WTC11 (cell line): ENCODE measurements at regions not wholly inside any gene's neighbourhood (a gene's known extent, or its start where the extent isn't known, plus 50 kb on each side); places are given as distances from the start of the nearest gene placed in this dataset.

ENCODE experiments used
- NR1H2 ChIP-seq: sonication (generic); formaldehyde crosslinking; IDR thresholded peaks from 2 replicates; pipeline ENCODE4 v1.9.0; 2021; ENCODE audit warnings: mild to moderate bottlenecking, moderate library complexity, missing genetic modification reagents
- NR2C2 ChIP-seq: sonication (generic); formaldehyde crosslinking; IDR thresholded peaks from 2 replicates; pipeline ENCODE4 v1.8.0; 2022; ENCODE audit warnings: mild to moderate bottlenecking, missing genetic modification reagents
- SMAD3 ChIP-seq: sonication (generic); formaldehyde crosslinking; IDR thresholded peaks from 2 replicates; pipeline ENCODE4 v1.8.0; 2022; ENCODE audit warnings: missing genetic modification reagents, mild to moderate bottlenecking, borderline replicate concordance
- SP1 ChIP-seq: sonication (generic); formaldehyde crosslinking; conservative IDR thresholded peaks from 2 replicates; pipeline ENCODE4 v1.8.1; 2022; ENCODE audit warnings: missing genetic modification reagents
- USF2 ChIP-seq: sonication (generic); formaldehyde crosslinking; IDR thresholded peaks from 2 replicates; pipeline ENCODE4 v1.8.1; 2023; ENCODE audit warnings: mild to moderate bottlenecking, missing genetic modification reagents, moderate library complexity
- ZNF138 ChIP-seq: sonication (generic); formaldehyde crosslinking; conservative IDR thresholded peaks from 2 replicates; pipeline ENCODE4 v1.8.1; 2022; ENCODE audit warnings: mild to moderate bottlenecking, moderate library complexity, missing genetic modification reagents
- ZNF232 ChIP-seq: sonication (generic); formaldehyde crosslinking; IDR thresholded peaks from 2 replicates; pipeline ENCODE4 v1.8.0; 2022; ENCODE audit warnings: mild to moderate bottlenecking, missing genetic modification reagents
- TF ChIP-seq, protein P1 (sequence below): sonication (generic); formaldehyde crosslinking; IDR thresholded peaks from 2 replicates; pipeline ENCODE4 v1.8.1; 2023; ENCODE audit warnings: mild to moderate bottlenecking, missing genetic modification reagents, moderate library complexity
- TF ChIP-seq, protein P2 (sequence below): sonication (generic); formaldehyde crosslinking; IDR thresholded peaks from 2 replicates; pipeline ENCODE4 v1.8.1; 2023; ENCODE audit warnings: mild to moderate bottlenecking, missing genetic modification reagents
- TF ChIP-seq, protein P3 (sequence below): fragments of 200-600 bp; IDR thresholded peaks from 2 replicates; pipeline ENCODE4 v1.8.0; 2022; ENCODE audit warnings: antibody characterized with exemption

DNA sequence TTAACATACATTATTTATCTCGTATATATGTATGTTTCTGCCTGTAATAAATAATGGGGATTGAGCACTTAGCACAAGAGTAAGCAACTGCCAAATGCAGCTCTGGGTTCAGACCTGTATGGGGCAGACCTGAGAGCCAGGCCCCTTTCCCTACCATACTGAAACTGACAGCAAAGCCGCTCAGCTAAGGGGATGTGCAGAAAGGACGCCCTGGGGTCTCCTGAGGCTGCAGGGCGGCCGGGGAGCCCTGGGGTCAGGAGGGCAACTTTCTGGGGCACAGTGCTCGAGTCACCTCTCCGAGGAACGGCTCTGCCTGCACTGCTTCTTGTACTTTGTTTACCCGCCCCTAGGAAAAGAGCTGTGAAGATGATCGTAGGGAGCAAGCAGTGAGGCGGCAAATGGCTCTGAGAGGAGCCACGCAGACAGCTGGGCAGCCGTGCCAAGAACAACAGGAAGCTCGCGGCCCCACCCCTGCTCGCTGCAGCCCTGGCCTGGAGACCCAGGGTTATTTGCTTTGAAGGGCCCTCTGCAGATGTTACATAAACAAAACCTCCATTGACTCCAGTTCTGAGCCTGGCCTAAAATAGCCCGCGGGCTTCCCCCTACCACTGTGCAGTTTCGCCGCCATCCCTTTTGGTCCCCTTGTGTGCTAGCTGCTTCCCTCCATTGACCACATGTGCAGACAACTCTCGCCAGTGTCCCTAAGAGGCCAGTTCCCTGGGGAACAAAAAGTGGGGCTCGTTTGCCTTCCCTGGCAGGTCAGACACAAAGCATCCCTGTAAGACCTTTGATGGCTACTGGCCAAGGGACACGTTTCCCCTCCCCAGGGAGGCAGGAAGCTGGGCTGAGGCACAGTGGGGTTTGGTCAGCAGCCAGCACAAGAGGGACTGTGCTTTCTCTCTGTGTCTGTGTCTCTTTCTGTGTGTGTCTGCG lies 111.3 kb upstream of the LNX1 start:
- TF ChIP-seq USF2 (no peak), NR1H2 (CRISPR knock-in tag) (no peak), ZNF138 (CRISPR knock-in tag) (no peak), SP1 (CRISPR knock-in tag) (no peak), NR2C2 (CRISPR knock-in tag) (no peak), SMAD3 (CRISPR knock-in tag) (no peak), ZNF232 (no peak)
- TF ChIP-seq, protein P1, sequence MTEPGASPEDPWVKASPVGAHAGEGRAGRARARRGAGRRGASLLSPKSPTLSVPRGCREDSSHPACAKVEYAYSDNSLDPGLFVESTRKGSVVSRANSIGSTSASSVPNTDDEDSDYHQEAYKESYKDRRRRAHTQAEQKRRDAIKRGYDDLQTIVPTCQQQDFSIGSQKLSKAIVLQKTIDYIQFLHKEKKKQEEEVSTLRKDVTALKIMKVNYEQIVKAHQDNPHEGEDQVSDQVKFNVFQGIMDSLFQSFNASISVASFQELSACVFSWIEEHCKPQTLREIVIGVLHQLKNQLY (CRISPR knock-in tag): no peak
- TF ChIP-seq, protein P2, sequence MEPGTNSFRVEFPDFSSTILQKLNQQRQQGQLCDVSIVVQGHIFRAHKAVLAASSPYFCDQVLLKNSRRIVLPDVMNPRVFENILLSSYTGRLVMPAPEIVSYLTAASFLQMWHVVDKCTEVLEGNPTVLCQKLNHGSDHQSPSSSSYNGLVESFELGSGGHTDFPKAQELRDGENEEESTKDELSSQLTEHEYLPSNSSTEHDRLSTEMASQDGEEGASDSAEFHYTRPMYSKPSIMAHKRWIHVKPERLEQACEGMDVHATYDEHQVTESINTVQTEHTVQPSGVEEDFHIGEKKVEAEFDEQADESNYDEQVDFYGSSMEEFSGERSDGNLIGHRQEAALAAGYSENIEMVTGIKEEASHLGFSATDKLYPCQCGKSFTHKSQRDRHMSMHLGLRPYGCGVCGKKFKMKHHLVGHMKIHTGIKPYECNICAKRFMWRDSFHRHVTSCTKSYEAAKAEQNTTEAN (CRISPR knock-in tag): no peak
- TF ChIP-seq, protein P3, sequence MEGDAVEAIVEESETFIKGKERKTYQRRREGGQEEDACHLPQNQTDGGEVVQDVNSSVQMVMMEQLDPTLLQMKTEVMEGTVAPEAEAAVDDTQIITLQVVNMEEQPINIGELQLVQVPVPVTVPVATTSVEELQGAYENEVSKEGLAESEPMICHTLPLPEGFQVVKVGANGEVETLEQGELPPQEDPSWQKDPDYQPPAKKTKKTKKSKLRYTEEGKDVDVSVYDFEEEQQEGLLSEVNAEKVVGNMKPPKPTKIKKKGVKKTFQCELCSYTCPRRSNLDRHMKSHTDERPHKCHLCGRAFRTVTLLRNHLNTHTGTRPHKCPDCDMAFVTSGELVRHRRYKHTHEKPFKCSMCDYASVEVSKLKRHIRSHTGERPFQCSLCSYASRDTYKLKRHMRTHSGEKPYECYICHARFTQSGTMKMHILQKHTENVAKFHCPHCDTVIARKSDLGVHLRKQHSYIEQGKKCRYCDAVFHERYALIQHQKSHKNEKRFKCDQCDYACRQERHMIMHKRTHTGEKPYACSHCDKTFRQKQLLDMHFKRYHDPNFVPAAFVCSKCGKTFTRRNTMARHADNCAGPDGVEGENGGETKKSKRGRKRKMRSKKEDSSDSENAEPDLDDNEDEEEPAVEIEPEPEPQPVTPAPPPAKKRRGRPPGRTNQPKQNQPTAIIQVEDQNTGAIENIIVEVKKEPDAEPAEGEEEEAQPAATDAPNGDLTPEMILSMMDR: no peak
